ENCODE measurements at regions not wholly inside any gene's neighbourhood (a gene's known extent, or its start where the extent isn't known, plus 50 kb on each side); places are given as distances from the start of the nearest gene placed in this dataset.

DNA sequence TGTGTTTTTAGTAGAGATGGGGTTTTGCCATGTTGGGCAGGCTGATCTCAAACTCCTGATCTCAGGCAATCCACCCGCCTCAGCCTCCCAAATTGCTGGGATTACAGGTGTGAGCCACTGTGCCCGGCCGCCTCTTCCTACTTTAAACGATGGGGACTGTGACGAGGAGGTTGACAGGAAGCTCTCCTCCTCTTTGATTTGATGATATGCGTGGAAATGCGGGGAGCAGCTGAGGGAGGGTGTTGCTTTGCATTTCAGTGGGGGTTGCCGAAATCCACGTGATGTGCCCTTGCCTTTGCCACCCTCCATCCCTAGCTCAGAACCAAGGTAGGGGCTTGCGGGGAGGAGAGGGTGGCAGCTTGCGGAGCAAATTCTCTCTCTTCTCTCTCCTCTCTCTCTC lies 189.6 kb downstream of the AACS start:
- ATAC-seq: no peak
- Histone ChIP-seq H3K9ac (ENCODE audit: low read length) (no peak overlapping the region), H3K4me2 (ENCODE audit: low read length) (no peak overlapping the region), H3K9me2 (replicated peaks; ENCODE audit: low read length) (no peaks in the 10 kb centered on the region), H2AFZ (ENCODE audit: low read length) (no peak overlapping the region), H3K27me3 (ENCODE audit: low read length) (peaks cover 99% of the 10 kb centered on the region), H3K36me3 (ENCODE audit: low read depth, low read length) (no peaks in the 10 kb centered on the region), H3F3A (ENCODE audit: low read length, unreplicated experiment) (no peaks in the 10 kb centered on the region), H4K20me1 (ENCODE audit: low read length) (no peaks in the 10 kb centered on the region), H3K79me2 (ENCODE audit: low read length) (no peaks in the 10 kb centered on the region), H3K4me1 (ENCODE audit: insufficient read depth, low read length) (no peaks in the 10 kb centered on the region), H3K4me3 (ENCODE audit: low read length) (no peak overlapping the region), H3K9me3 (ENCODE audit: low read length) (no peaks in the 10 kb centered on the region), H3K27ac (ENCODE audit: low read length) (no peak overlapping the region)
- no peak for TF ChIP-seq EZH2 (IDR thresholded peaks at IDR 0.05; ENCODE audit: low read length, unreplicated experiment)
- no peak for TF ChIP-seq EZH2phosphoT487 (IDR thresholded peaks at IDR 0.05; ENCODE audit: borderline replicate concordance, low read length)
- TF ChIP-seq, protein P1, sequence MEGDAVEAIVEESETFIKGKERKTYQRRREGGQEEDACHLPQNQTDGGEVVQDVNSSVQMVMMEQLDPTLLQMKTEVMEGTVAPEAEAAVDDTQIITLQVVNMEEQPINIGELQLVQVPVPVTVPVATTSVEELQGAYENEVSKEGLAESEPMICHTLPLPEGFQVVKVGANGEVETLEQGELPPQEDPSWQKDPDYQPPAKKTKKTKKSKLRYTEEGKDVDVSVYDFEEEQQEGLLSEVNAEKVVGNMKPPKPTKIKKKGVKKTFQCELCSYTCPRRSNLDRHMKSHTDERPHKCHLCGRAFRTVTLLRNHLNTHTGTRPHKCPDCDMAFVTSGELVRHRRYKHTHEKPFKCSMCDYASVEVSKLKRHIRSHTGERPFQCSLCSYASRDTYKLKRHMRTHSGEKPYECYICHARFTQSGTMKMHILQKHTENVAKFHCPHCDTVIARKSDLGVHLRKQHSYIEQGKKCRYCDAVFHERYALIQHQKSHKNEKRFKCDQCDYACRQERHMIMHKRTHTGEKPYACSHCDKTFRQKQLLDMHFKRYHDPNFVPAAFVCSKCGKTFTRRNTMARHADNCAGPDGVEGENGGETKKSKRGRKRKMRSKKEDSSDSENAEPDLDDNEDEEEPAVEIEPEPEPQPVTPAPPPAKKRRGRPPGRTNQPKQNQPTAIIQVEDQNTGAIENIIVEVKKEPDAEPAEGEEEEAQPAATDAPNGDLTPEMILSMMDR (conservative IDR thresholded peaks at IDR 0.05; ENCODE audit: low read depth, low read length): no peak
- DNase-seq: no peak
- no TSS peak for BruUV-seq (replicated peaks)
- CTCF ChIA-PET: no interaction called here
- intact Hi-C loops (cut with micrococcal nuclease): no loop called here
- POLR2A ChIA-PET (ENCODE audit: unreplicated experiment): no interaction called here

DNA sequence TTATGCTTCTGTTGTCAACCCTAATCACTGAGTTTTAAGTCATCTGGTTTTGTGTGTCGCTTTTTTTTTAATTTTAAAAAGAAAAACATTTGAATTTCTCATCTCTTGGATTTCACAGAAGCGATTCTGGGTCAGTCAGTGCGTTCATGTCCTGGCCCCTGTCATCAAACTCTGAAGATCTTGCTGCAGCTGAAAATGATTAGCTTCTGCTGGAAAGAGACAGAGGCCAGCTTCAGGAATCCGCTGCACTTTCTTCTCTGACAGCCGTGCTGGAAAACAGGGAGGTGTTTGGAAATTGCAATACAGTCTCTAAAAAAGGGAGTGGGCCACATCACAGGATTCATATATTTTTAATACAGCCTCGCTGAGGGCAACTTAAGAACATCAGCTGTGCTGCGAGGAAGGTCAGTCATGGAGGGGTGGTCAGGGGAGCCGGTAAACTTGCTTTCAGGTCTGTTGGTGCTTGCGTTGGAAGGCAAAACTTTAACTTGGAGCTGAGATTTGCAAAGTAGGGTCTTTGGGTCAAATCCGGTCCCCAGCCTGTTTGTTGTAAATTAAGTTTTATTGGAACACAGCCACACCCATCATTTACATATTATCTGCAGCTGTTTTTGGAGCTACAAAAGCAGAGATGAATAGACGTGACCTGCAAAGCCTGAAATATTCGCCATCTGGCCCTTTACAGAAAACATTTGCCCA lies 190.8 kb downstream of the AACS start:
- POLR2A ChIA-PET (ENCODE audit: unreplicated experiment): no interaction called here
- ATAC-seq: no peak

DNA sequence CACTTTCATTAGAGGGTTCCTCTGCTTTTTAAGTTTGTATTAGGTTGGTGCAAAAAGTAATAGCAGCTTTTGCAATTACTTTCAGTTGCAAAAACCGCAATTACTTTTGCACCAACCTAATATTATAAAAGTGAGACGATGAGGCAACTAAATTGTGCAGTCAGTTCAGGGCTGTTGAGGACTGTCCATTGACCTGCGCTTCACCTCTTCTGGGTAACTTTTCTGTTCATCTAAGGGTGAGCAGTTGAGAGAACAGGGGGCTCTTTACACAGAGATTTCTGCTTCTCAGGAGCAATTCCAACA lies 191.3 kb downstream of the AACS start:
- Histone ChIP-seq H3K27me3 (ENCODE audit: low read length) (peaks cover 98% of the 10 kb centered on the region), H2AFZ (ENCODE audit: low read length) (no peak overlapping the region), H3K4me2 (ENCODE audit: low read length) (no peak overlapping the region), H3K79me2 (ENCODE audit: low read length) (no peaks in the 10 kb centered on the region), H3K27ac (ENCODE audit: low read length) (no peak overlapping the region), H3K9me3 (ENCODE audit: low read length) (no peaks in the 10 kb centered on the region), H3K9me2 (replicated peaks; ENCODE audit: low read length) (no peaks in the 10 kb centered on the region), H3F3A (ENCODE audit: low read length, unreplicated experiment) (no peaks in the 10 kb centered on the region), H3K36me3 (ENCODE audit: low read depth, low read length) (no peaks in the 10 kb centered on the region), H3K4me3 (ENCODE audit: low read length) (no peak overlapping the region), H3K4me1 (ENCODE audit: insufficient read depth, low read length) (no peaks in the 10 kb centered on the region), H4K20me1 (ENCODE audit: low read length) (no peaks in the 10 kb centered on the region), H3K9ac (ENCODE audit: low read length) (no peak overlapping the region)
- no TSS peak for BruUV-seq (replicated peaks)
- TF ChIP-seq EZH2phosphoT487 (IDR thresholded peaks at IDR 0.05; ENCODE audit: borderline replicate concordance, low read length): no peak
- no peak for TF ChIP-seq EZH2 (IDR thresholded peaks at IDR 0.05; ENCODE audit: low read length, unreplicated experiment)
- TF ChIP-seq, protein P1 (conservative IDR thresholded peaks at IDR 0.05; ENCODE audit: low read depth, low read length): no peak
- ChIA-PET POLR2A (ENCODE audit: unreplicated experiment) (no interaction called here), CTCF (no interaction called here)
- intact Hi-C loops (cut with micrococcal nuclease): no loop called here
- DNase-seq (no peak), ATAC-seq (no peak)

More for the DNA sequence above, 190.8 kb downstream of the AACS start:
- CTCF ChIA-PET: interaction anchor here (0.7 kb wide), 1 partner anchor 9 kb away, joined by 10 read pairs; no protein-coding TSS in a partner anchor
- BruUV-seq (replicated peaks): no TSS peak
- TF ChIP-seq, protein P1 (conservative IDR thresholded peaks at IDR 0.05; ENCODE audit: low read depth, low read length): no peak
- TF ChIP-seq EZH2phosphoT487 (IDR thresholded peaks at IDR 0.05; ENCODE audit: borderline replicate concordance, low read length) (no peak), EZH2 (IDR thresholded peaks at IDR 0.05; ENCODE audit: low read length, unreplicated experiment) (no peak)
- intact Hi-C loops (cut with micrococcal nuclease): no loop called here
- peaks cover 98% of the 10 kb centered on the region for H3K27me3 ChIP-seq (ENCODE audit: low read length)
- H3F3A ChIP-seq (ENCODE audit: low read length, unreplicated experiment): no peaks in the 10 kb centered on the region
- H3K79me2 ChIP-seq (ENCODE audit: low read length): no peaks in the 10 kb centered on the region
- H2AFZ ChIP-seq (ENCODE audit: low read length): no peak overlapping the region
- H3K9ac ChIP-seq (ENCODE audit: low read length): no peak overlapping the region
- H3K36me3 ChIP-seq (ENCODE audit: low read depth, low read length): no peaks in the 10 kb centered on the region
- no peaks in the 10 kb centered on the region for H3K9me2 ChIP-seq (replicated peaks; ENCODE audit: low read length)
- no peak overlapping the region for H3K27ac ChIP-seq (ENCODE audit: low read length)
- H3K4me3 ChIP-seq (ENCODE audit: low read length): no peak overlapping the region
- DNase-seq: no peak
- no peaks in the 10 kb centered on the region for H4K20me1 ChIP-seq (ENCODE audit: low read length)
- H3K9me3 ChIP-seq (ENCODE audit: low read length): no peaks in the 10 kb centered on the region
- no peaks in the 10 kb centered on the region for H3K4me1 ChIP-seq (ENCODE audit: insufficient read depth, low read length)
- H3K4me2 ChIP-seq (ENCODE audit: low read length): no peak overlapping the region

Data from PC-3 (cell line).